Stimulated activated CD4-positive, alpha-beta T cell treated with anti-CD3 and anti-CD28 coated beads, TNF-alpha, amount 100 ng/mL, for 24 hours (primary cell): ENCODE measurements at regions not wholly inside any gene's neighbourhood (a gene's known extent, or its start where the extent isn't known, plus 50 kb on each side); places are given as distances from the start of the nearest gene placed in this dataset.
"Not testable (repeated sequence)": the region's sequence is repeated elsewhere in the genome, so short reads cannot be mapped to it uniquely, and the experiment has no call there.

Experiments used
- DNase-seq, 3 experiments: peaks; one replicate each; pipeline ENCODE4 v3.0.0-alpha.2; 2020; ENCODE audit warnings: low read depth in 3 of 3

GRCh38 chr5:142259758-142260157 lies 65.1 kb downstream of the SPRY4 start:
- DNase-seq: no peak

- DNase-seq: no peak
Observed at GRCh38 chr5:142255831-142256230, 69.0 kb downstream of the SPRY4 start.

GRCh38 chr5:142254431-142254830 lies 70.4 kb downstream of the SPRY4 start:
- no peak for DNase-seq

GRCh38 chr5:142253938-142254337 lies 70.9 kb downstream of the SPRY4 start:
- no peak for DNase-seq

- no peak for DNase-seq
Observed at GRCh38 chr5:142250119-142250518, 74.7 kb downstream of the SPRY4 start.

GRCh38 chr5:142248853-142249462 lies 75.9 kb downstream of the SPRY4 start:
- DNase-seq: no peak

- no peak for DNase-seq
Observed at GRCh38 chr5:142246258-142246657, 78.6 kb downstream of the SPRY4 start.

GRCh38 chr5:142245786-142246185 lies 79.0 kb downstream of the SPRY4 start:
- no peak for DNase-seq

GRCh38 chr5:142244440-142244839 lies 80.4 kb downstream of the SPRY4 start:
- no peak for DNase-seq

- DNase-seq: no peak
Observed at GRCh38 chr5:142242272-142242671, 82.5 kb downstream of the SPRY4 start.

GRCh38 chr5:142239394-142240159 lies 85.2 kb downstream of the SPRY4 start:
- DNase-seq: no peak

GRCh38 chr5:142237707-142238106 lies 87.1 kb downstream of the SPRY4 start:
- DNase-seq: no peak

- DNase-seq: not testable (repeated sequence)
Observed at GRCh38 chr5:142236673-142237290, 88.0 kb downstream of the SPRY4 start.

GRCh38 chr5:142235870-142236672 lies 88.8 kb downstream of the SPRY4 start:
- no peak for DNase-seq

GRCh38 chr5:142235050-142235797 lies 89.6 kb downstream of the SPRY4 start:
- DNase-seq: peak in 2 of 3 experiments; percentile 11 to 12

GRCh38 chr5:142233083-142234032 lies 91.5 kb downstream of the SPRY4 start:
- DNase-seq: no peak

GRCh38 chr5:142230949-142231348 lies 93.9 kb downstream of the SPRY4 start:
- DNase-seq: not testable (repeated sequence)

- DNase-seq: no peak
Observed at GRCh38 chr5:142225141-142225540, 99.7 kb downstream of the SPRY4 start.

- DNase-seq: no peak
Observed at GRCh38 chr5:142222866-142223558, 101.8 kb downstream of the SPRY4 start.
